ENCODE measurements at regions not wholly inside any gene's neighbourhood (a gene's known extent, or its start where the extent isn't known, plus 50 kb on each side); places are given as distances from the start of the nearest gene placed in this dataset.

- Histone ChIP-seq H3K9ac (ENCODE audit: low read length in 3 of 3) (no peak overlapping the region), H3K27ac (ENCODE audit: low read depth in 2 of 2, low read length in 2 of 2) (no peak overlapping the region), H3K4me1 (ENCODE audit: control insufficient read depth in 2 of 3, insufficient read depth in 2 of 3, low read depth in 1 of 3, low read length in 3 of 3) (no peaks in the 10 kb centered on the region), H3K4me3 (ENCODE audit: low read length in 3 of 3) (no peak overlapping the region), H3K27me3 (ENCODE audit: control insufficient read depth, insufficient read depth, low read length) (no peaks in the 10 kb centered on the region), H3K36me3 (ENCODE audit: control insufficient read depth in 2 of 3, insufficient read depth in 3 of 3, low read length in 3 of 3) (no peaks in the 10 kb centered on the region), H3K9me3 (ENCODE audit: control insufficient read depth in 2 of 3, insufficient read depth in 1 of 3, low read length in 3 of 3) (no peaks in the 10 kb centered on the region)
- intact Hi-C loops (cut with DNase I), result no loop called here
- DNase-seq (no peak), FAIRE-seq (no peak)
- TF ChIP-seq, protein P1, sequence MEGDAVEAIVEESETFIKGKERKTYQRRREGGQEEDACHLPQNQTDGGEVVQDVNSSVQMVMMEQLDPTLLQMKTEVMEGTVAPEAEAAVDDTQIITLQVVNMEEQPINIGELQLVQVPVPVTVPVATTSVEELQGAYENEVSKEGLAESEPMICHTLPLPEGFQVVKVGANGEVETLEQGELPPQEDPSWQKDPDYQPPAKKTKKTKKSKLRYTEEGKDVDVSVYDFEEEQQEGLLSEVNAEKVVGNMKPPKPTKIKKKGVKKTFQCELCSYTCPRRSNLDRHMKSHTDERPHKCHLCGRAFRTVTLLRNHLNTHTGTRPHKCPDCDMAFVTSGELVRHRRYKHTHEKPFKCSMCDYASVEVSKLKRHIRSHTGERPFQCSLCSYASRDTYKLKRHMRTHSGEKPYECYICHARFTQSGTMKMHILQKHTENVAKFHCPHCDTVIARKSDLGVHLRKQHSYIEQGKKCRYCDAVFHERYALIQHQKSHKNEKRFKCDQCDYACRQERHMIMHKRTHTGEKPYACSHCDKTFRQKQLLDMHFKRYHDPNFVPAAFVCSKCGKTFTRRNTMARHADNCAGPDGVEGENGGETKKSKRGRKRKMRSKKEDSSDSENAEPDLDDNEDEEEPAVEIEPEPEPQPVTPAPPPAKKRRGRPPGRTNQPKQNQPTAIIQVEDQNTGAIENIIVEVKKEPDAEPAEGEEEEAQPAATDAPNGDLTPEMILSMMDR (IDR thresholded peaks at IDR 0.05; ENCODE audit: borderline replicate concordance, extremely low read depth, insufficient read depth), result no peak
Observed at GRCh38 chr1:208799186-208799585, 555.0 kb upstream of the PLXNA2 start.

- intact Hi-C loops (cut with DNase I), result no loop called here
- Histone ChIP-seq H3K27ac (ENCODE audit: low read depth in 2 of 2, low read length in 2 of 2) (no peak overlapping the region), H3K4me1 (ENCODE audit: control insufficient read depth in 2 of 3, insufficient read depth in 2 of 3, low read depth in 1 of 3, low read length in 3 of 3) (no peaks in the 10 kb centered on the region), H3K27me3 (ENCODE audit: control insufficient read depth, insufficient read depth, low read length) (no peaks in the 10 kb centered on the region), H3K36me3 (ENCODE audit: control insufficient read depth in 2 of 3, insufficient read depth in 3 of 3, low read length in 3 of 3) (no peaks in the 10 kb centered on the region), H3K9me3 (ENCODE audit: control insufficient read depth in 2 of 3, insufficient read depth in 1 of 3, low read length in 3 of 3) (no peaks in the 10 kb centered on the region), H3K9ac (ENCODE audit: low read length in 3 of 3) (no peak overlapping the region), H3K4me3 (ENCODE audit: low read length in 3 of 3) (no peak overlapping the region)
- FAIRE-seq, result no peak
- TF ChIP-seq, protein P1 (IDR thresholded peaks at IDR 0.05; ENCODE audit: borderline replicate concordance, extremely low read depth, insufficient read depth), result no peak
- peak in 1 of 5 donors; percentile 39 for DNase-seq
Observed at GRCh38 chr1:208803011-208803811, 559.0 kb upstream of the PLXNA2 start.

DNA sequence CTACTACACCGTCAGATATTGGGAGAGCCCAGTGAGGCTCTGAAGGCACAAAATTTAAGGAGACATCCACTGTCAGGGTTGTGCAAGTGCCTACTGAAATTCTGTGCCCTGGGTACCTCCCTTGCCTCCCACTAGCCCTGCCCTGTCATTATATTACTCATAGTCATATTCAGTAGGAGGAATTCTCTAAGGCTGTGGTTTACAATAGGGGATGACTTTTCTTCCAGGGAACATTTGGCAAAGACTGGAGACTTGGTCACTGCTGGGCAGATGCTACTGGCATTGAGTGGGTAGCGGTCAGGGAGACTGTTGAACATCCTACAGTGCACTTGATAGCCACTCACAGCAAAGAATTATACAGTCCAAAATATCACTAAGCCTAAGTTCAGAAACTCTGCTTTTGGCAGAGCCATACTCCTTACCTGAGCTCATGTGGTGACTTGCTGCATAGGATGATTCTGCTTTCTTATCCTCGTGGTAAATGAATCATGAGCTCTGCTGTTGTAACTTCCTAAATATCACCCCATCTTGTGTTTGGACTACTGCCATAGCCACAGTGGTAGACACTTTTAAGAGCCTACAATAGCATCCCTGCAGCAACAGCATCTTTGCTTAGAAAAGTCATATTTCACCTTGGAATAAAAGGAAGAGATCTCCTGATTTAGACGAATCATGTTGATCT lies 563.4 kb upstream of the PLXNA2 start:
- Histone ChIP-seq H3K4me1 (ENCODE audit: control insufficient read depth in 2 of 3, insufficient read depth in 2 of 3, low read depth in 1 of 3, low read length in 3 of 3) (no peaks in the 10 kb centered on the region), H3K27me3 (ENCODE audit: control insufficient read depth, insufficient read depth, low read length) (no peaks in the 10 kb centered on the region), H3K27ac (ENCODE audit: low read depth in 2 of 2, low read length in 2 of 2) (no peak overlapping the region), H3K36me3 (ENCODE audit: control insufficient read depth in 2 of 3, insufficient read depth in 3 of 3, low read length in 3 of 3) (no peaks in the 10 kb centered on the region), H3K9me3 (ENCODE audit: control insufficient read depth in 2 of 3, insufficient read depth in 1 of 3, low read length in 3 of 3) (no peaks in the 10 kb centered on the region), H3K9ac (ENCODE audit: low read length in 3 of 3) (no peak overlapping the region), H3K4me3 (ENCODE audit: low read length in 3 of 3) (no peak overlapping the region)
- DNase-seq, result no peak
- TF ChIP-seq, protein P1 (IDR thresholded peaks at IDR 0.05; ENCODE audit: borderline replicate concordance, extremely low read depth, insufficient read depth), result no peak
- FAIRE-seq, result no peak
- intact Hi-C loops (cut with DNase I), result no loop called here
